Activated naive CD8-positive, alpha-beta T cell treated with anti-CD3 and anti-CD28 coated beads, Interleukin-2, amount 50 U/mL, for 24 hours (primary cell): ENCODE measurements at regions not wholly inside any gene's neighbourhood (a gene's known extent, or its start where the extent isn't known, plus 50 kb on each side); places are given as distances from the start of the nearest gene placed in this dataset.
"Not testable (repeated sequence)": the region's sequence is repeated elsewhere in the genome, so short reads cannot be mapped to it uniquely, and the experiment has no call there.

Experiments used
- ATAC-seq: fragments of 150-1000 bp; cut with Tn5 transposase; one replicate; pipeline ENCODE4 v1.10.0; 2021
- DNase-seq: peaks from one replicate; pipeline ENCODE4 v3.0.0; 2021
- H3K27ac Mint-ChIP-seq: one replicate; pipeline ENCODE4 v1.8.0; 2021; ENCODE audit warnings: mild to moderate bottlenecking, mixed read lengths
- H3K27me3 Mint-ChIP-seq: one replicate; pipeline ENCODE4 v1.8.0; 2021; ENCODE audit warnings: mixed read lengths
- H3K36me3 Mint-ChIP-seq: one replicate; pipeline ENCODE4 v1.8.0; 2021; ENCODE audit warnings: low read depth, mixed read lengths
- H3K4me1 Mint-ChIP-seq: one replicate; pipeline ENCODE4 v1.8.0; 2021; ENCODE audit warnings: mixed read lengths
- H3K4me3 Mint-ChIP-seq: one replicate; pipeline ENCODE4 v1.8.0; 2021; ENCODE audit warnings: mild to moderate bottlenecking, moderate library complexity, mixed read lengths
- H3K9me3 Mint-ChIP-seq: one replicate; pipeline ENCODE4 v1.8.0; 2021; ENCODE audit warnings: mixed read lengths

- peak overlapping the region; percentile 68 for H3K27ac Mint-ChIP-seq
- DNase-seq: peak; percentile 58
These were observed 74.1 kb downstream of the XCL2 start for GRCh38 chr1:168469690-168470089.

GRCh38 chr1:168468822-168469221, 75.0 kb downstream of the XCL2 start:
- H3K27me3 Mint-ChIP-seq: no peaks in the 10 kb centered on the region
- ATAC-seq (peak; percentile 5), DNase-seq (no peak)
- peaks cover 2% of the 10 kb centered on the region for H3K36me3 Mint-ChIP-seq
- H3K4me1 Mint-ChIP-seq: peaks cover 66% of the 10 kb centered on the region
- peak overlapping the region; percentile 86 for H3K27ac Mint-ChIP-seq
- no peak overlapping the region for H3K4me3 Mint-ChIP-seq
- peaks cover 10% of the 10 kb centered on the region for H3K9me3 Mint-ChIP-seq

More at GRCh38 chr1:168469690-168470089, 74.1 kb downstream of the XCL2 start:
- Mint-ChIP-seq H3K4me3 (no peak overlapping the region), H3K9me3 (peaks cover 12% of the 10 kb centered on the region), H3K27me3 (no peaks in the 10 kb centered on the region), H3K4me1 (peaks cover 66% of the 10 kb centered on the region), H3K36me3 (peaks cover 3% of the 10 kb centered on the region)
- ATAC-seq: peak; percentile 81

GRCh38 chr1:168468042-168468809, 75.6 kb downstream of the XCL2 start:
- H3K9me3 Mint-ChIP-seq: peaks cover 4% of the 10 kb centered on the region

GRCh38 chr1:168467452-168467851, 76.3 kb downstream of the XCL2 start:
- Mint-ChIP-seq H3K4me3 (peak overlapping the region; percentile 36), H3K36me3 (no peaks in the 10 kb centered on the region), H3K27ac (peak overlapping the region; percentile 86), H3K9me3 (peaks cover 3% of the 10 kb centered on the region), H3K4me1 (peaks cover 61% of the 10 kb centered on the region), H3K27me3 (no peaks in the 10 kb centered on the region)
- ATAC-seq (peak; percentile 25), DNase-seq (no peak)

More at GRCh38 chr1:168468042-168468809, 75.6 kb downstream of the XCL2 start:
- no peaks in the 10 kb centered on the region for H3K27me3 Mint-ChIP-seq
- peaks cover 61% of the 10 kb centered on the region for H3K4me1 Mint-ChIP-seq
- no peak for DNase-seq
- no peak for ATAC-seq
- no peaks in the 10 kb centered on the region for H3K36me3 Mint-ChIP-seq
- H3K4me3 Mint-ChIP-seq: peak overlapping the region; percentile 36
- H3K27ac Mint-ChIP-seq: peak overlapping the region; percentile 86

- Mint-ChIP-seq H3K4me3 (peak overlapping the region; percentile 4), H3K36me3 (peaks cover under 1% of the 10 kb centered on the region), H3K9me3 (peaks cover 7% of the 10 kb centered on the region), H3K27me3 (no peaks in the 10 kb centered on the region), H3K27ac (peak overlapping the region; percentile 74), H3K4me1 (peaks cover 61% of the 10 kb centered on the region)
- DNase-seq (no peak), ATAC-seq (no peak)
These were observed 77.1 kb downstream of the XCL2 start for GRCh38 chr1:168466714-168467131.

GRCh38 chr1:168466092-168466713, 77.6 kb downstream of the XCL2 start:
- peaks cover 12% of the 10 kb centered on the region for H3K9me3 Mint-ChIP-seq
- H3K27ac Mint-ChIP-seq: peak overlapping the region; percentile 74
- H3K4me1 Mint-ChIP-seq: peaks cover 61% of the 10 kb centered on the region
- ATAC-seq: peak; percentile 79
- H3K36me3 Mint-ChIP-seq: peaks cover 5% of the 10 kb centered on the region
- DNase-seq: peak; percentile 59
- H3K27me3 Mint-ChIP-seq: no peaks in the 10 kb centered on the region
- peak overlapping the region; percentile 4 for H3K4me3 Mint-ChIP-seq

- peaks cover 30% of the 10 kb centered on the region for H3K4me1 Mint-ChIP-seq
- not testable (repeated sequence) for ATAC-seq, DNase-seq, H3K27ac Mint-ChIP-seq, H3K36me3 Mint-ChIP-seq, H3K27me3 Mint-ChIP-seq, H3K4me3 Mint-ChIP-seq
- peaks cover 38% of the 10 kb centered on the region for H3K9me3 Mint-ChIP-seq
These were observed 82.7 kb downstream of the XCL2 start for GRCh38 chr1:168461108-168461507.

GRCh38 chr1:168457296-168457695, 86.5 kb downstream of the XCL2 start:
- not testable (repeated sequence) for H3K36me3 Mint-ChIP-seq, DNase-seq, ATAC-seq, H3K27me3 Mint-ChIP-seq
- peaks cover 37% of the 10 kb centered on the region for H3K4me1 Mint-ChIP-seq
- H3K27ac Mint-ChIP-seq: peak overlapping the region; percentile 55
- peaks cover 40% of the 10 kb centered on the region for H3K9me3 Mint-ChIP-seq
- H3K4me3 Mint-ChIP-seq: peak overlapping the region; percentile 13

- Mint-ChIP-seq H3K36me3 (peaks cover 1% of the 10 kb centered on the region), H3K27ac (no peak overlapping the region), H3K4me1 (peaks cover 43% of the 10 kb centered on the region), H3K9me3 (peaks cover 26% of the 10 kb centered on the region), H3K27me3 (no peaks in the 10 kb centered on the region), H3K4me3 (no peak overlapping the region)
- DNase-seq (no peak), ATAC-seq (peak; percentile 65)
These were observed 88.0 kb downstream of the XCL2 start for GRCh38 chr1:168455764-168456163.

GRCh38 chr1:168454211-168454815, 89.5 kb downstream of the XCL2 start:
- H3K36me3 Mint-ChIP-seq: no peaks in the 10 kb centered on the region
- H3K27ac Mint-ChIP-seq: no peak overlapping the region
- DNase-seq: no peak
- H3K27me3 Mint-ChIP-seq: no peaks in the 10 kb centered on the region
- H3K4me1 Mint-ChIP-seq: peaks cover 43% of the 10 kb centered on the region
- H3K9me3 Mint-ChIP-seq: peaks cover 15% of the 10 kb centered on the region
- H3K4me3 Mint-ChIP-seq: no peak overlapping the region
- ATAC-seq: no peak

GRCh38 chr1:168453056-168453455, 90.7 kb downstream of the XCL2 start:
- Mint-ChIP-seq H3K9me3 (peaks cover 7% of the 10 kb centered on the region), H3K4me3 (no peak overlapping the region), H3K36me3 (no peaks in the 10 kb centered on the region), H3K27me3 (no peaks in the 10 kb centered on the region), H3K27ac (no peak overlapping the region), H3K4me1 (peaks cover 41% of the 10 kb centered on the region)
- no peak for DNase-seq
- no peak for ATAC-seq

GRCh38 chr1:168452329-168452728, 91.5 kb downstream of the XCL2 start:
- no peak for DNase-seq
- ATAC-seq: no peak
- Mint-ChIP-seq H3K27ac (peak overlapping the region; percentile 6), H3K4me3 (no peak overlapping the region), H3K27me3 (no peaks in the 10 kb centered on the region), H3K4me1 (peaks cover 33% of the 10 kb centered on the region), H3K36me3 (no peaks in the 10 kb centered on the region), H3K9me3 (peaks cover 5% of the 10 kb centered on the region)

- no peak overlapping the region for H3K4me3 Mint-ChIP-seq
- peaks cover 7% of the 10 kb centered on the region for H3K9me3 Mint-ChIP-seq
- H3K36me3 Mint-ChIP-seq: peaks cover 3% of the 10 kb centered on the region
- DNase-seq: no peak
- peaks cover 45% of the 10 kb centered on the region for H3K4me1 Mint-ChIP-seq
- H3K27ac Mint-ChIP-seq: no peak overlapping the region
- H3K27me3 Mint-ChIP-seq: no peaks in the 10 kb centered on the region
- no peak for ATAC-seq
These were observed 95.9 kb downstream of the XCL2 start for GRCh38 chr1:168447871-168448270.

- DNase-seq: no peak
- no peaks in the 10 kb centered on the region for H3K27me3 Mint-ChIP-seq
- no peak for ATAC-seq
- no peak overlapping the region for H3K27ac Mint-ChIP-seq
- no peak overlapping the region for H3K4me3 Mint-ChIP-seq
- peaks cover 44% of the 10 kb centered on the region for H3K4me1 Mint-ChIP-seq
- H3K9me3 Mint-ChIP-seq: peaks cover 4% of the 10 kb centered on the region
- H3K36me3 Mint-ChIP-seq: peaks cover 3% of the 10 kb centered on the region
These were observed 97.7 kb downstream of the XCL2 start for GRCh38 chr1:168446081-168446480.

- peak overlapping the region; percentile 19 for H3K4me3 Mint-ChIP-seq
- no peaks in the 10 kb centered on the region for H3K27me3 Mint-ChIP-seq
- H3K9me3 Mint-ChIP-seq: peaks cover 4% of the 10 kb centered on the region
- peaks cover 3% of the 10 kb centered on the region for H3K36me3 Mint-ChIP-seq
- peaks cover 66% of the 10 kb centered on the region for H3K4me1 Mint-ChIP-seq
- ATAC-seq: peak; percentile 60
- DNase-seq: peak; percentile 25
- peak overlapping the region; percentile 83 for H3K27ac Mint-ChIP-seq
These were observed 99.9 kb downstream of the XCL2 start for GRCh38 chr1:168443899-168444298.
